ENCODE measurements at regions not wholly inside any gene's neighbourhood (a gene's known extent, or its start where the extent isn't known, plus 50 kb on each side); places are given as distances from the start of the nearest gene placed in this dataset.

DNA sequence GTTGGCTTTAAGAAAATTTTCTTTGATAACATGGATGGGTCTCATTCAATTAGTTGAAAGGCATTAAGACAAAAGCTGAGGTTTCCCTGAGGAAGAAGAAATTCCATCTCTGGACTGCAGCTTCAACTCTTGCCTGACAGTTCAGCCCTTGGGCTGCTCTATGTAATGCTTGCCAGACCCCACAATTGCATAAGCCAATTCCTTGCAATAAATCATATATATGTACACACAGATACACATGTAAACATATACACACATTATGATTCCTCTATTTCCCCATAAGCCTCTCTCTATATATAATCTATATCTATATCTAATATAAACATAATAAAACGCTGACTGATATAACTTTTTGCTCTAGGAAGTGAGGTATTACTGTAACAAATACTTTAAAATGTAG, 301.5 kb upstream of the PRMT6 start:
- intact Hi-C loops (cut with micrococcal nuclease; ENCODE audit: unreplicated experiment): no loop called here
- Histone ChIP-seq H3K36me3 (ENCODE audit: control insufficient read depth, insufficient read depth, low read length) (no peaks in the 10 kb centered on the region), H3K27me3 (ENCODE audit: control insufficient read depth, insufficient read depth, low read length) (no peaks in the 10 kb centered on the region), H3K9me3 (ENCODE audit: control insufficient read depth, insufficient read depth, low read depth, low read length) (no peaks in the 10 kb centered on the region), H3K4me3 (ENCODE audit: low read depth in 2 of 2, low read length in 2 of 2) (no peak overlapping the region), H3K4me1 (ENCODE audit: control insufficient read depth, insufficient read depth, low read length) (no peaks in the 10 kb centered on the region), H3K27ac (ENCODE audit: low read length) (no peak overlapping the region)
- ATAC-seq: no peak
- TF ChIP-seq, protein P1, sequence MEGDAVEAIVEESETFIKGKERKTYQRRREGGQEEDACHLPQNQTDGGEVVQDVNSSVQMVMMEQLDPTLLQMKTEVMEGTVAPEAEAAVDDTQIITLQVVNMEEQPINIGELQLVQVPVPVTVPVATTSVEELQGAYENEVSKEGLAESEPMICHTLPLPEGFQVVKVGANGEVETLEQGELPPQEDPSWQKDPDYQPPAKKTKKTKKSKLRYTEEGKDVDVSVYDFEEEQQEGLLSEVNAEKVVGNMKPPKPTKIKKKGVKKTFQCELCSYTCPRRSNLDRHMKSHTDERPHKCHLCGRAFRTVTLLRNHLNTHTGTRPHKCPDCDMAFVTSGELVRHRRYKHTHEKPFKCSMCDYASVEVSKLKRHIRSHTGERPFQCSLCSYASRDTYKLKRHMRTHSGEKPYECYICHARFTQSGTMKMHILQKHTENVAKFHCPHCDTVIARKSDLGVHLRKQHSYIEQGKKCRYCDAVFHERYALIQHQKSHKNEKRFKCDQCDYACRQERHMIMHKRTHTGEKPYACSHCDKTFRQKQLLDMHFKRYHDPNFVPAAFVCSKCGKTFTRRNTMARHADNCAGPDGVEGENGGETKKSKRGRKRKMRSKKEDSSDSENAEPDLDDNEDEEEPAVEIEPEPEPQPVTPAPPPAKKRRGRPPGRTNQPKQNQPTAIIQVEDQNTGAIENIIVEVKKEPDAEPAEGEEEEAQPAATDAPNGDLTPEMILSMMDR (IDR thresholded peaks at IDR 0.05): no peak
- TF ChIP-seq TCF7L2 (IDR thresholded peaks at IDR 0.05; ENCODE audit: low read depth, low read length): no peak
- ChIA-PET CTCF (no interaction called here), POLR2A (no interaction called here)
- in situ Hi-C loops (cut with HindIII; ENCODE audit: low pct_unique_long_range_greater_than_20kb, low sequenced_read_pairs): no loop called here
- DNase-seq (ENCODE audit: low read depth, low spot score): no peak
- BruUV-seq (replicated peaks): no TSS peak

DNA sequence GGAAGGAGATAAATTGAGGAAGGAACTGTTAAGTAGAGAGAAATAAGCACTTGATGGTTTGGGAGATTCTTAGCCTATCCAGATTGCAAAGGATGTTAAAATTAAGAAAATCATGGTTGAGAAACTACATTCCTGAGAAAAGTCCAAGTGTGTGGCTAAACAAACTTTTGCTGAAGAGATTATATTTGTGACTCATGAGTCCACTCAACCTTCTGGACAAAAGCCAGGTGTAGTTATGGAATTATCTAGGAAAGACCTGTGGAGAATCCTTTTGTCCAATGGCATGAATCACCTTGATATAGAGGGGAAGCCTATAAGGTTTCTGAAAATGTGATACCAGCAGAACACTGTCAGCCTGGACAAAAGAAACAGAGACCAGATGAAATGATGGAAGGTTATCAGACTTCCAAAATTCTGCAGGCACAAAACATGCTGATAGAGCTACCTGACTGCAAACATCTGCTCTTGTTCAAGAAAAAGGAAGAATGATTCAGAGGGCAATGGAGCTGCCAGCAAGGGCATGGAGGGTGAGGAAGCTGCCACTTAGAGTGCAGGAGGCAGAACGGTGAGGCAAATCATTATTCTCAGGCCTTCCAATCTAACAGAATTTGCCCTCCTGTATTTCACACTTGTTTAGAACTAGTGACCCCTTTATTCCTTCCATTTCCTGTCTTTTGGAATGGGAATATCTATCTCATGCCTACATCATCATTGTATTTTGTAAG, 300.6 kb upstream of the PRMT6 start:
- H3K4me3 ChIP-seq (ENCODE audit: low read depth in 2 of 2, low read length in 2 of 2): no peak overlapping the region
- TF ChIP-seq, protein P2, sequence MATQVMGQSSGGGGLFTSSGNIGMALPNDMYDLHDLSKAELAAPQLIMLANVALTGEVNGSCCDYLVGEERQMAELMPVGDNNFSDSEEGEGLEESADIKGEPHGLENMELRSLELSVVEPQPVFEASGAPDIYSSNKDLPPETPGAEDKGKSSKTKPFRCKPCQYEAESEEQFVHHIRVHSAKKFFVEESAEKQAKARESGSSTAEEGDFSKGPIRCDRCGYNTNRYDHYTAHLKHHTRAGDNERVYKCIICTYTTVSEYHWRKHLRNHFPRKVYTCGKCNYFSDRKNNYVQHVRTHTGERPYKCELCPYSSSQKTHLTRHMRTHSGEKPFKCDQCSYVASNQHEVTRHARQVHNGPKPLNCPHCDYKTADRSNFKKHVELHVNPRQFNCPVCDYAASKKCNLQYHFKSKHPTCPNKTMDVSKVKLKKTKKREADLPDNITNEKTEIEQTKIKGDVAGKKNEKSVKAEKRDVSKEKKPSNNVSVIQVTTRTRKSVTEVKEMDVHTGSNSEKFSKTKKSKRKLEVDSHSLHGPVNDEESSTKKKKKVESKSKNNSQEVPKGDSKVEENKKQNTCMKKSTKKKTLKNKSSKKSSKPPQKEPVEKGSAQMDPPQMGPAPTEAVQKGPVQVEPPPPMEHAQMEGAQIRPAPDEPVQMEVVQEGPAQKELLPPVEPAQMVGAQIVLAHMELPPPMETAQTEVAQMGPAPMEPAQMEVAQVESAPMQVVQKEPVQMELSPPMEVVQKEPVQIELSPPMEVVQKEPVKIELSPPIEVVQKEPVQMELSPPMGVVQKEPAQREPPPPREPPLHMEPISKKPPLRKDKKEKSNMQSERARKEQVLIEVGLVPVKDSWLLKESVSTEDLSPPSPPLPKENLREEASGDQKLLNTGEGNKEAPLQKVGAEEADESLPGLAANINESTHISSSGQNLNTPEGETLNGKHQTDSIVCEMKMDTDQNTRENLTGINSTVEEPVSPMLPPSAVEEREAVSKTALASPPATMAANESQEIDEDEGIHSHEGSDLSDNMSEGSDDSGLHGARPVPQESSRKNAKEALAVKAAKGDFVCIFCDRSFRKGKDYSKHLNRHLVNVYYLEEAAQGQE (IDR thresholded peaks at IDR 0.05; ENCODE audit: insufficient read depth in 1 of 2, low read depth in 2 of 2, low read length in 1 of 2): no peak
- TF ChIP-seq TCF7L2 (IDR thresholded peaks at IDR 0.05; ENCODE audit: low read depth, low read length) (no peak), SIN3A (IDR thresholded peaks at IDR 0.05; ENCODE audit: borderline replicate concordance, insufficient read depth, low read depth, low read length) (no peak), POLR2AphosphoS5 (IDR thresholded peaks at IDR 0.05; ENCODE audit: low read depth, low read length) (no peak)
- TF ChIP-seq, protein P1 (IDR thresholded peaks at IDR 0.05): no peak
- in situ Hi-C loops (cut with HindIII; ENCODE audit: low pct_unique_long_range_greater_than_20kb, low sequenced_read_pairs): no loop called here
- no peaks in the 10 kb centered on the region for H3K9me3 ChIP-seq (ENCODE audit: control insufficient read depth, insufficient read depth, low read depth, low read length)
- no peak for DNase-seq (ENCODE audit: low read depth, low spot score)
- no peak for ATAC-seq
- no peaks in the 10 kb centered on the region for H3K27me3 ChIP-seq (ENCODE audit: control insufficient read depth, insufficient read depth, low read length)
- H3K36me3 ChIP-seq (ENCODE audit: control insufficient read depth, insufficient read depth, low read length): no peaks in the 10 kb centered on the region
- CTCF ChIA-PET: no interaction called here
- H3K4me1 ChIP-seq (ENCODE audit: control insufficient read depth, insufficient read depth, low read length): no peaks in the 10 kb centered on the region
- intact Hi-C loops (cut with micrococcal nuclease; ENCODE audit: unreplicated experiment): no loop called here
- POLR2A ChIA-PET: no interaction called here
- BruUV-seq (replicated peaks): no TSS peak
- H3K27ac ChIP-seq (ENCODE audit: low read length): no peak overlapping the region

Data from Panc1 (cell line).